Uterus (tissue), 2 donors: ENCODE measurements at regions not wholly inside any gene's neighbourhood (a gene's known extent, or its start where the extent isn't known, plus 50 kb on each side); places are given as distances from the start of the nearest gene placed in this dataset.

Experiments used
- POLR2A ChIP-seq, 2 donors: fragments of 450-650 bp; IDR thresholded peaks; one replicate each; pipeline ENCODE4 v1.6.1; 2016; ENCODE audit warnings: antibody characterized with exemption in 2 of 2, mild to moderate bottlenecking in 1 of 2, moderate library complexity in 1 of 2
- TF ChIP-seq, protein P1 (sequence below), 4 experiments: fragments of 200-600 bp in 2 of 4; fragments of 450-650 bp in 2 of 4; sonication (generic) in 2 of 4; IDR thresholded peaks; one replicate each; pipeline ENCODE4 v1.5.1; 2016 to 2019; ENCODE audit warnings: antibody characterized with exemption in 4 of 4, mild to moderate bottlenecking in 2 of 4, moderate library complexity in 1 of 4

DNA sequence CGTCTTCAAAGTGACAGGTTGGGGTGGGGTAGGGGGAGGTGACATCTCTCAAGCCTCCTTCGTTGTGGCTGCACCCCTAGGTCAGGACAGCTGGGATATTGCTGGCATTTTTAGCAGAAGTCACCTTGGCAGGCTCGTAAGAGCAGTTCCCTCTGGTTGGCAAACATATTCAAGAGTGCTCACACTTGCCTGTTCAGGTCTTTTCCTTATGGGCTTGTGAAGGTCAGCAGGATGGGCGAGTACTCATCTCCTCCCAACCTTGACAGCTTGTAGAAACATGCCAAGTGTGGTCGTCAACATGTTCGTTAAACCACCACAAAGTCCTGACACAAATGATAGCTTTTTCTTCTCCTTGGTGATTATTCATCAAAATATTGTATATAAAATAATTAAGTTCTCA lies 113.6 kb downstream of the HDGFL1 start:
- TF ChIP-seq POLR2A (IDR thresholded peaks at IDR 0.05) = no peak
- TF ChIP-seq, protein P1, sequence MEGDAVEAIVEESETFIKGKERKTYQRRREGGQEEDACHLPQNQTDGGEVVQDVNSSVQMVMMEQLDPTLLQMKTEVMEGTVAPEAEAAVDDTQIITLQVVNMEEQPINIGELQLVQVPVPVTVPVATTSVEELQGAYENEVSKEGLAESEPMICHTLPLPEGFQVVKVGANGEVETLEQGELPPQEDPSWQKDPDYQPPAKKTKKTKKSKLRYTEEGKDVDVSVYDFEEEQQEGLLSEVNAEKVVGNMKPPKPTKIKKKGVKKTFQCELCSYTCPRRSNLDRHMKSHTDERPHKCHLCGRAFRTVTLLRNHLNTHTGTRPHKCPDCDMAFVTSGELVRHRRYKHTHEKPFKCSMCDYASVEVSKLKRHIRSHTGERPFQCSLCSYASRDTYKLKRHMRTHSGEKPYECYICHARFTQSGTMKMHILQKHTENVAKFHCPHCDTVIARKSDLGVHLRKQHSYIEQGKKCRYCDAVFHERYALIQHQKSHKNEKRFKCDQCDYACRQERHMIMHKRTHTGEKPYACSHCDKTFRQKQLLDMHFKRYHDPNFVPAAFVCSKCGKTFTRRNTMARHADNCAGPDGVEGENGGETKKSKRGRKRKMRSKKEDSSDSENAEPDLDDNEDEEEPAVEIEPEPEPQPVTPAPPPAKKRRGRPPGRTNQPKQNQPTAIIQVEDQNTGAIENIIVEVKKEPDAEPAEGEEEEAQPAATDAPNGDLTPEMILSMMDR (IDR thresholded peaks at IDR 0.05) = no peak
